GM12873 (cell line): ENCODE measurements at regions not wholly inside any gene's neighbourhood (a gene's known extent, or its start where the extent isn't known, plus 50 kb on each side); places are given as distances from the start of the nearest gene placed in this dataset.

Experiments
- CTCF ChIP-seq: IDR thresholded peaks from 2 replicates; pipeline ENCODE4 v1.5.1; 2012; ENCODE audit warnings: low read depth, mild to moderate bottlenecking, moderate library complexity, low read length, control low read depth; ENCODE audit not compliant: insufficient read depth; ENCODE audit errors: missing control alignments

- TF ChIP-seq CTCF: no peak
These were observed 997.4 kb downstream of the RAPGEF2 start for GRCh38 chr4:160100316-160100715.

- TF ChIP-seq CTCF: no peak
These were observed 1008.0 kb downstream of the RAPGEF2 start for GRCh38 chr4:160110891-160111290.

- TF ChIP-seq CTCF: no peak
These were observed 1014.8 kb downstream of the RAPGEF2 start for GRCh38 chr4:160117686-160118085.

GRCh38 chr4:160127211-160127610 lies 1024.3 kb downstream of the RAPGEF2 start:
- no peak for TF ChIP-seq CTCF

- no peak for TF ChIP-seq CTCF
These were observed 1026.6 kb downstream of the RAPGEF2 start for GRCh38 chr4:160129439-160129838.

- no peak for TF ChIP-seq CTCF
These were observed 1033.1 kb downstream of the RAPGEF2 start for GRCh38 chr4:160136021-160136420.

GRCh38 chr4:160141206-160141605 lies 1038.3 kb downstream of the RAPGEF2 start:
- no peak for TF ChIP-seq CTCF
